ENCODE measurements at regions not wholly inside any gene's neighbourhood (a gene's known extent, or its start where the extent isn't known, plus 50 kb on each side); places are given as distances from the start of the nearest gene placed in this dataset.

- H3K4me3 ChIP-seq (ENCODE audit: low read depth, low read length): no peak overlapping the region
- peak; percentile 1 for DNase-seq (ENCODE audit: low read depth)
- TF ChIP-seq, protein P1, sequence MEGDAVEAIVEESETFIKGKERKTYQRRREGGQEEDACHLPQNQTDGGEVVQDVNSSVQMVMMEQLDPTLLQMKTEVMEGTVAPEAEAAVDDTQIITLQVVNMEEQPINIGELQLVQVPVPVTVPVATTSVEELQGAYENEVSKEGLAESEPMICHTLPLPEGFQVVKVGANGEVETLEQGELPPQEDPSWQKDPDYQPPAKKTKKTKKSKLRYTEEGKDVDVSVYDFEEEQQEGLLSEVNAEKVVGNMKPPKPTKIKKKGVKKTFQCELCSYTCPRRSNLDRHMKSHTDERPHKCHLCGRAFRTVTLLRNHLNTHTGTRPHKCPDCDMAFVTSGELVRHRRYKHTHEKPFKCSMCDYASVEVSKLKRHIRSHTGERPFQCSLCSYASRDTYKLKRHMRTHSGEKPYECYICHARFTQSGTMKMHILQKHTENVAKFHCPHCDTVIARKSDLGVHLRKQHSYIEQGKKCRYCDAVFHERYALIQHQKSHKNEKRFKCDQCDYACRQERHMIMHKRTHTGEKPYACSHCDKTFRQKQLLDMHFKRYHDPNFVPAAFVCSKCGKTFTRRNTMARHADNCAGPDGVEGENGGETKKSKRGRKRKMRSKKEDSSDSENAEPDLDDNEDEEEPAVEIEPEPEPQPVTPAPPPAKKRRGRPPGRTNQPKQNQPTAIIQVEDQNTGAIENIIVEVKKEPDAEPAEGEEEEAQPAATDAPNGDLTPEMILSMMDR (IDR thresholded peaks at IDR 0.05; ENCODE audit: insufficient read depth, low read depth, low read length, missing control alignments): no peak
Measured at GRCh38 chr1:73401666-73402065, 796.3 kb downstream of the LRRIQ3 start.

DNA sequence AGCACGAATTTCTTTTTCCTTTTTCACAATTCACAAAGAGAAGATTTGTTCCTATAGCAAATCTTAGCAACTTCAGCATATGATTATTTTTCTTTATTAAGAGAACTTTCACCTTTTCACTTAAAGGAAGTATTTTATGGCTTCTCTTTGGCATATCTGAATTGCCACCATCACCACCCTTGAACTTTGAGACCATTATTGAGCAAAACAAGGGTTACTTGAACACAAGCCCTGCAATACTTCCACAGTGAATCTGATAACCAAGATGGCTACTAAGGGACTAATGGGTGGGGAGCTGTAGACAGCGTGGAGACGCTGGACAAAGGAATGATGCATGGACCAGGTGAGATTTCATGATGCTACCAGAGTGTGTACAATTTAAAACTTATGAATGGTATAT lies 815.0 kb downstream of the LRRIQ3 start:
- H3K4me3 ChIP-seq (ENCODE audit: low read depth, low read length): no peak overlapping the region
- TF ChIP-seq, protein P1 (IDR thresholded peaks at IDR 0.05; ENCODE audit: insufficient read depth, low read depth, low read length, missing control alignments): no peak

GRCh38 chr1:73366734-73367413 lies 831.1 kb downstream of the LRRIQ3 start:
- no peak for DNase-seq (ENCODE audit: low read depth)
- H3K4me3 ChIP-seq (ENCODE audit: low read depth, low read length): no peak overlapping the region
- TF ChIP-seq, protein P1 (IDR thresholded peaks at IDR 0.05; ENCODE audit: insufficient read depth, low read depth, low read length, missing control alignments): no peak

More for the DNA sequence above, 815.0 kb downstream of the LRRIQ3 start:
- no peak for DNase-seq (ENCODE audit: low read depth)

GRCh38 chr1:73359001-73359400 lies 839.0 kb downstream of the LRRIQ3 start:
- no peak overlapping the region for H3K4me3 ChIP-seq (ENCODE audit: low read depth, low read length)
- TF ChIP-seq, protein P1 (IDR thresholded peaks at IDR 0.05; ENCODE audit: insufficient read depth, low read depth, low read length, missing control alignments): no peak
- no peak for DNase-seq (ENCODE audit: low read depth)

GRCh38 chr1:73356485-73356884 lies 841.5 kb downstream of the LRRIQ3 start:
- TF ChIP-seq, protein P1 (IDR thresholded peaks at IDR 0.05; ENCODE audit: insufficient read depth, low read depth, low read length, missing control alignments): no peak
- DNase-seq (ENCODE audit: low read depth): no peak
- no peak overlapping the region for H3K4me3 ChIP-seq (ENCODE audit: low read depth, low read length)

DNA sequence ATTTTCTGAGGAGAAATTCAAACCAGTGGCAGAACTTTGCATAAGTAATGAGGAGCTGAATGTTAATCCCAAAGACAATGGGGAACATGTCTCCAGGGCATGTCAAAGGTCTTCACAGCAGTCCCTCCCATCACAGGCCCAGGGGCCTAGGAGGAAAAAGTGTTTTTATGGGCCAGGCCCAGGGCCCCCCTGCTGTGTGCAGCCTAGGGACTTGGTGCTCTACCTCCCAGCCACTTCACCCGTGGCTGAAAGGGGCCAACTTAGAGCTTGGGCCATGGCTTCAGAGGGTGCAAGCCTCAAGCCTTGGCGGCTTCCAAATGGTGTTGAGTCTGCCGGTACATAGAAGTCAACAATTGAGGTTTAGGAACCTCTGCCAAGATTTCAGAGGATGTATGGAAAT lies 854.0 kb downstream of the LRRIQ3 start:
- TF ChIP-seq, protein P1 (IDR thresholded peaks at IDR 0.05; ENCODE audit: insufficient read depth, low read depth, low read length, missing control alignments): no peak
- no peak for DNase-seq (ENCODE audit: low read depth)
- H3K4me3 ChIP-seq (ENCODE audit: low read depth, low read length): no peak overlapping the region
